ENCODE measurements at regions not wholly inside any gene's neighbourhood (a gene's known extent, or its start where the extent isn't known, plus 50 kb on each side); places are given as distances from the start of the nearest gene placed in this dataset.

GRCh38 chr9:103410059-103410458 lies 414.9 kb downstream of the CYLC2 start:
- no peak for FAIRE-seq
- no peak for TF ChIP-seq ZNF518B (CRISPR knock-in tag; IDR thresholded peaks at IDR 0.05)
- TF ChIP-seq PYGO2 (tag; IDR thresholded peaks at IDR 0.05): no peak
- no peaks in the 10 kb centered on the region; the same call in 1 of the 2 replicates for H3K9me3 ChIP-seq (replicated peaks; ENCODE audit: control insufficient read depth, insufficient read depth, low read depth, low read length)
- H2AFZ ChIP-seq (ENCODE audit: low read depth, low read length): no peak overlapping the region
- in situ Hi-C loops (cut with MboI) (no loop called here), intact Hi-C loops (cut with micrococcal nuclease) (no loop called here)
- WGBS (ENCODE audit: insufficient coverage, low coverage, missing lambda C conversion rate): 4% methylated on average over 4 of the region's 4 CpGs
- H3K79me2 ChIP-seq (ENCODE audit: control insufficient read depth, insufficient read depth, low read length): no peaks in the 10 kb centered on the region
- H3K36me3 ChIP-seq (ENCODE audit: control insufficient read depth, insufficient read depth, low read length): no peaks in the 10 kb centered on the region
- H3K9me1 ChIP-seq (ENCODE audit: control insufficient read depth, insufficient read depth, low read length): no peaks in the 10 kb centered on the region
- no TSS peak for BruUV-seq (replicated peaks)
- DNase-seq (ENCODE audit: extremely low read depth in 1 of 4, low spot score in 3 of 4): no peak
- H3K4me1 ChIP-seq (replicated peaks in 1 of 2; ENCODE audit: control insufficient read depth in 2 of 2, insufficient read depth in 2 of 2, low read length in 2 of 2): no peaks in the 10 kb centered on the region
- H3K4me2 ChIP-seq (ENCODE audit: insufficient read depth, low read length): no peak overlapping the region
- POLR2A ChIA-PET: no interaction called here
- H3K27ac ChIP-seq (ENCODE audit: extremely low read depth, low read depth, low read length): no peak overlapping the region
- CTCF ChIA-PET (ENCODE audit: low intra/inter-chr PET ratio): no interaction called here
- no peaks in the 10 kb centered on the region for H4K20me1 ChIP-seq (replicated peaks; ENCODE audit: control insufficient read depth, insufficient read depth, low read length)
- no peak overlapping the region for H3K4me3 ChIP-seq
- H3K27me3 ChIP-seq (ENCODE audit: control insufficient read depth in 2 of 2, insufficient read depth in 2 of 2, low read length in 2 of 2): no peaks in the 10 kb centered on the region
- ATAC-seq: no peak
- H3K9ac ChIP-seq (ENCODE audit: insufficient read depth in 1 of 2, low read depth in 2 of 2, low read length in 2 of 2): no peak overlapping the region

- POLR2A ChIA-PET: no interaction called here
- CTCF ChIA-PET (ENCODE audit: low intra/inter-chr PET ratio): no interaction called here
- no peaks in the 10 kb centered on the region for H3K36me3 ChIP-seq (ENCODE audit: control insufficient read depth, insufficient read depth, low read length)
- 4% methylated on average over 4 of the region's 4 CpGs for WGBS (ENCODE audit: insufficient coverage, low coverage, missing lambda C conversion rate)
- in situ Hi-C loops (cut with MboI): no loop called here
- no peak for FAIRE-seq
- intact Hi-C loops (cut with micrococcal nuclease): no loop called here
- H3K4me2 ChIP-seq (ENCODE audit: insufficient read depth, low read length): no peak overlapping the region
- DNase-seq (ENCODE audit: extremely low read depth in 1 of 4, low spot score in 3 of 4): no peak
- H4K20me1 ChIP-seq (replicated peaks; ENCODE audit: control insufficient read depth, insufficient read depth, low read length): no peaks in the 10 kb centered on the region
- H3K4me1 ChIP-seq (replicated peaks in 1 of 2; ENCODE audit: control insufficient read depth in 2 of 2, insufficient read depth in 2 of 2, low read length in 2 of 2): no peaks in the 10 kb centered on the region
- no peaks in the 10 kb centered on the region for H3K9me1 ChIP-seq (ENCODE audit: control insufficient read depth, insufficient read depth, low read length)
- H3K27ac ChIP-seq (ENCODE audit: extremely low read depth, low read depth, low read length): no peak overlapping the region
- H3K9ac ChIP-seq (ENCODE audit: insufficient read depth in 1 of 2, low read depth in 2 of 2, low read length in 2 of 2): no peak overlapping the region
- no TSS peak for BruUV-seq (replicated peaks)
- ATAC-seq: no peak
- H3K79me2 ChIP-seq (ENCODE audit: control insufficient read depth, insufficient read depth, low read length): no peaks in the 10 kb centered on the region
- no peak overlapping the region for H3K4me3 ChIP-seq
- no peak overlapping the region for H2AFZ ChIP-seq (ENCODE audit: low read depth, low read length)
- H3K9me3 ChIP-seq (replicated peaks; ENCODE audit: control insufficient read depth, insufficient read depth, low read depth, low read length): no peaks in the 10 kb centered on the region
- no peaks in the 10 kb centered on the region for H3K27me3 ChIP-seq (ENCODE audit: control insufficient read depth in 2 of 2, insufficient read depth in 2 of 2, low read length in 2 of 2)
- TF ChIP-seq ARNT (IDR thresholded peaks at IDR 0.05) (no peak), RFX7 (CRISPR knock-in tag; IDR thresholded peaks at IDR 0.05) (no peak), NR3C1 (CRISPR knock-in tag; IDR thresholded peaks at IDR 0.05) (no peak), ZNF449 (CRISPR knock-in tag; IDR thresholded peaks at IDR 0.05) (no peak), E2F8 (IDR thresholded peaks at IDR 0.05; ENCODE audit: low read depth, partially characterized antibody) (no peak), TAF7 (tag; IDR thresholded peaks at IDR 0.05) (no peak)
These were observed 432.6 kb downstream of the CYLC2 start for GRCh38 chr9:103427696-103428095.
